SK-N-SH (cell line): ENCODE measurements at regions not wholly inside any gene's neighbourhood (a gene's known extent, or its start where the extent isn't known, plus 50 kb on each side); places are given as distances from the start of the nearest gene placed in this dataset.

ENCODE experiments used
- CHD2 ChIP-seq: fragments of 150-350 bp; IDR thresholded peaks from 2 replicates; pipeline ENCODE4 v1.6.1; 2018; ENCODE audit warnings: low read length; ENCODE audit not compliant: partially characterized antibody
- CTCF ChIP-seq: fragments of 200-600 bp; sonication (generic); IDR thresholded peaks from 2 replicates; pipeline ENCODE4 v1.6.1; 2017; ENCODE audit warnings: antibody characterized with exemption, mild to moderate bottlenecking, moderate library complexity
- EP300 ChIP-seq, 2 experiments: IDR thresholded peaks; 2 replicates each; pipeline versions ENCODE4 v1.4.0 to v1.6.1; 2012; ENCODE audit warnings: borderline replicate concordance in 1 of 2, low read depth in 1 of 2, low read length in 1 of 2
- EZH2phosphoT487 ChIP-seq: fragments of 200-600 bp; sonication (generic); IDR thresholded peaks from 2 replicates; pipeline ENCODE4 v1.6.1; 2017; ENCODE audit warnings: low read depth, mixed run types, mild to moderate bottlenecking, antibody characterized with exemption, moderate library complexity, borderline replicate concordance
- GABPA ChIP-seq: IDR thresholded peaks from 2 replicates; pipeline ENCODE4 v1.4.0; 2012; ENCODE audit warnings: low read depth, mild to moderate bottlenecking
- IRF3 ChIP-seq: fragments of 150-350 bp; IDR thresholded peaks from 2 replicates; pipeline ENCODE4 v1.6.1; 2016; ENCODE audit warnings: mild to moderate bottlenecking, low read depth, low read length
- POLR2AphosphoS5 ChIP-seq: IDR thresholded peaks from 2 replicates; pipeline ENCODE4 v1.6.1; 2012; ENCODE audit warnings: low read depth, low read length
- RAD21 ChIP-seq: IDR thresholded peaks from 2 replicates; pipeline ENCODE4 v1.6.1; 2012; ENCODE audit warnings: mild to moderate bottlenecking, low read length
- RXRA ChIP-seq: IDR thresholded peaks from 2 replicates; pipeline ENCODE4 v1.4.0; 2012; ENCODE audit warnings: low read depth, mild to moderate bottlenecking, borderline replicate concordance
- SIN3A ChIP-seq: IDR thresholded peaks from 2 replicates; pipeline ENCODE4 v1.6.1; 2012; ENCODE audit warnings: low read depth, mild to moderate bottlenecking, low read length, moderate library complexity, borderline replicate concordance
- SMC3 ChIP-seq: IDR thresholded peaks from 2 replicates; pipeline ENCODE4 v1.6.1; 2012; ENCODE audit warnings: low read depth, low read length, improper control_type of control experiment
- TAF1 ChIP-seq: IDR thresholded peaks from 2 replicates; pipeline ENCODE4 v1.6.1; 2012; ENCODE audit warnings: low read depth, mild to moderate bottlenecking, low read length, moderate library complexity, borderline replicate concordance
- TCF12 ChIP-seq: IDR thresholded peaks from 2 replicates; pipeline ENCODE4 v1.4.0; 2012
- USF2 ChIP-seq: fragments of 150-350 bp; IDR thresholded peaks from 2 replicates; pipeline ENCODE4 v1.6.1; 2017; ENCODE audit warnings: antibody characterized with exemption, low read length, low read depth, borderline replicate concordance

- TF ChIP-seq EZH2phosphoT487 = no peak
- TF ChIP-seq CTCF = no peak
- TF ChIP-seq EP300 (IDR thresholded peaks at IDR 0.05; ENCODE audit: borderline replicate concordance in 1 of 2, low read depth in 1 of 2, low read length in 1 of 2) = no peak
- TF ChIP-seq TAF1 = no peak
- TF ChIP-seq IRF3 = no peak
- no peak for TF ChIP-seq TCF12
- TF ChIP-seq USF2 = no peak
- no peak for TF ChIP-seq SMC3
- no peak for TF ChIP-seq SIN3A
- TF ChIP-seq RXRA = no peak
- TF ChIP-seq POLR2AphosphoS5 = no peak
- TF ChIP-seq CHD2 = no peak
- TF ChIP-seq RAD21 = no peak
- no peak for TF ChIP-seq GABPA
These were observed 71.9 kb upstream of the ANKRD30A start for GRCh38 chr10:37053476-37053875.
